Hepatocyte (in vitro differentiated cells): ENCODE measurements at regions not wholly inside any gene's neighbourhood (a gene's known extent, or its start where the extent isn't known, plus 50 kb on each side); places are given as distances from the start of the nearest gene placed in this dataset.

Experiments
- DNase-seq: peaks from one replicate; pipeline ENCODE4 v3.0.0-alpha.2; 2016; ENCODE audit warnings: low spot score
- H2AFZ ChIP-seq: fragments of 200-600 bp; sonication (generic); 2 replicates; pipeline ENCODE4 v1.6.0; 2016; ENCODE audit warnings: antibody characterized with exemption, mild to moderate bottlenecking
- H3K27ac ChIP-seq: fragments of 200-600 bp; sonication (generic); 2 replicates; pipeline ENCODE4 v1.5.1; 2016; ENCODE audit warnings: mild to moderate bottlenecking
- H3K27me3 ChIP-seq: fragments of 200-600 bp; sonication (generic); 2 replicates; pipeline ENCODE4 v1.6.1; 2016
- H3K36me3 ChIP-seq: fragments of 200-600 bp; sonication (generic); replicated peaks from 2 replicates; pipeline ENCODE4 v1.5.1; 2016; ENCODE audit warnings: low read depth; ENCODE audit not compliant: insufficient read depth
- H3K4me1 ChIP-seq: fragments of 200-600 bp; sonication (generic); 2 replicates; pipeline ENCODE4 v1.5.1; 2016; ENCODE audit warnings: mild to moderate bottlenecking, moderate library complexity; ENCODE audit not compliant: insufficient read depth
- H3K4me2 ChIP-seq: fragments of 200-600 bp; sonication (generic); 2 replicates; pipeline ENCODE4 v1.6.0; 2016
- H3K4me3 ChIP-seq: fragments of 200-600 bp; sonication (generic); 2 replicates; pipeline ENCODE4 v1.5.1; 2016; ENCODE audit warnings: mild to moderate bottlenecking
- H3K79me2 ChIP-seq: fragments of 200-600 bp; sonication (generic); 2 replicates; pipeline ENCODE4 v1.6.0; 2017; ENCODE audit warnings: mild to moderate bottlenecking
- H3K9me2 ChIP-seq: fragments of 200-600 bp; sonication (generic); replicated peaks from 2 replicates; pipeline ENCODE4 v1.6.0; 2017; ENCODE audit warnings: mild to moderate bottlenecking; ENCODE audit not compliant: insufficient read depth
- H3K9me3 ChIP-seq: fragments of 200-600 bp; sonication (generic); 2 replicates; pipeline ENCODE4 v1.5.1; 2016; ENCODE audit warnings: low read depth, mild to moderate bottlenecking
- H4K20me1 ChIP-seq: fragments of 200-600 bp; sonication (generic); 2 replicates; pipeline ENCODE4 v1.6.0; 2016; ENCODE audit warnings: mild to moderate bottlenecking; ENCODE audit not compliant: insufficient read depth, poor library complexity, severe bottlenecking
- EZH2 ChIP-seq: fragments of 200-600 bp; sonication (generic); IDR thresholded peaks from 2 replicates; pipeline ENCODE4 v1.6.1; 2016; ENCODE audit warnings: antibody characterized with exemption, mild to moderate bottlenecking, borderline replicate concordance
- EZH2phosphoT487 ChIP-seq: fragments of 200-600 bp; sonication (generic); IDR thresholded peaks from one replicate; pipeline ENCODE4 v1.6.1; 2018; ENCODE audit warnings: antibody characterized with exemption, mild to moderate bottlenecking, low read depth, moderate library complexity; ENCODE audit not compliant: unreplicated experiment, severe bottlenecking
- WGBS: methylation state at CpG from one replicate; pipeline ENCODE4 v1.1.6; 2016; ENCODE audit warnings: low lambda C conversion rate; ENCODE audit errors: missing lambda C conversion rate; 5-methylcytosine and 5-hydroxymethylcytosine counted together
- TF ChIP-seq, protein P1 (sequence below): fragments of 200-600 bp; sonication (generic); IDR thresholded peaks from 2 replicates; pipeline ENCODE4 v1.5.1; 2016; ENCODE audit warnings: antibody characterized with exemption, mild to moderate bottlenecking; ENCODE audit not compliant: poor library complexity

DNA sequence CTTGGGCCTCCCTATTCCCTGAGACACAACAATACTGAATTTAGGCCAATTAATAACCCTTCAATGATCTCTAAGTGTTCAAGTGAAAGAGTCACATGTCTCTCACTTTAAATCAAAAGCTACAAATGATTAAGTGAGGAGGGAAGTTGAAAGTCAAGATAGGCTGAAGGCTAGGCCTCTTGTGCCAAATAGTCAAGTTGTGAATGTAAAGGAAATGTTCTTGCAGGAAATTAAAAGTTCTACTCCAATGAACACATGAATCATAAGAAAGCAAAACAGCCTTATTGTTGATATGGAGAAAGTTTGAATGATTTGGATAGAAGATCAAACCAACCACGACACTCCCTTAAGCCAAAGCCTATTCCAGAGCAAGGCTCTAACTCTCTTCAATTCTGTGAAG lies 286.9 kb downstream of the MEIS1 start:
- no peaks in the 10 kb centered on the region for H3K27me3 ChIP-seq
- no peak overlapping the region for H3K4me3 ChIP-seq
- H4K20me1 ChIP-seq = no peaks in the 10 kb centered on the region
- 100% methylated on average over 1 of the region's 1 CpG for WGBS
- TF ChIP-seq EZH2phosphoT487 (no peak), EZH2 (no peak)
- TF ChIP-seq, protein P1, sequence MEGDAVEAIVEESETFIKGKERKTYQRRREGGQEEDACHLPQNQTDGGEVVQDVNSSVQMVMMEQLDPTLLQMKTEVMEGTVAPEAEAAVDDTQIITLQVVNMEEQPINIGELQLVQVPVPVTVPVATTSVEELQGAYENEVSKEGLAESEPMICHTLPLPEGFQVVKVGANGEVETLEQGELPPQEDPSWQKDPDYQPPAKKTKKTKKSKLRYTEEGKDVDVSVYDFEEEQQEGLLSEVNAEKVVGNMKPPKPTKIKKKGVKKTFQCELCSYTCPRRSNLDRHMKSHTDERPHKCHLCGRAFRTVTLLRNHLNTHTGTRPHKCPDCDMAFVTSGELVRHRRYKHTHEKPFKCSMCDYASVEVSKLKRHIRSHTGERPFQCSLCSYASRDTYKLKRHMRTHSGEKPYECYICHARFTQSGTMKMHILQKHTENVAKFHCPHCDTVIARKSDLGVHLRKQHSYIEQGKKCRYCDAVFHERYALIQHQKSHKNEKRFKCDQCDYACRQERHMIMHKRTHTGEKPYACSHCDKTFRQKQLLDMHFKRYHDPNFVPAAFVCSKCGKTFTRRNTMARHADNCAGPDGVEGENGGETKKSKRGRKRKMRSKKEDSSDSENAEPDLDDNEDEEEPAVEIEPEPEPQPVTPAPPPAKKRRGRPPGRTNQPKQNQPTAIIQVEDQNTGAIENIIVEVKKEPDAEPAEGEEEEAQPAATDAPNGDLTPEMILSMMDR = no peak
- H3K27ac ChIP-seq = no peak overlapping the region
- H3K9me3 ChIP-seq = no peaks in the 10 kb centered on the region
- H3K36me3 ChIP-seq = no peaks in the 10 kb centered on the region
- DNase-seq = no peak
- no peak overlapping the region for H2AFZ ChIP-seq
- no peaks in the 10 kb centered on the region for H3K9me2 ChIP-seq
- no peaks in the 10 kb centered on the region for H3K79me2 ChIP-seq
- no peak overlapping the region for H3K4me2 ChIP-seq
- H3K4me1 ChIP-seq = no peaks in the 10 kb centered on the region

DNA sequence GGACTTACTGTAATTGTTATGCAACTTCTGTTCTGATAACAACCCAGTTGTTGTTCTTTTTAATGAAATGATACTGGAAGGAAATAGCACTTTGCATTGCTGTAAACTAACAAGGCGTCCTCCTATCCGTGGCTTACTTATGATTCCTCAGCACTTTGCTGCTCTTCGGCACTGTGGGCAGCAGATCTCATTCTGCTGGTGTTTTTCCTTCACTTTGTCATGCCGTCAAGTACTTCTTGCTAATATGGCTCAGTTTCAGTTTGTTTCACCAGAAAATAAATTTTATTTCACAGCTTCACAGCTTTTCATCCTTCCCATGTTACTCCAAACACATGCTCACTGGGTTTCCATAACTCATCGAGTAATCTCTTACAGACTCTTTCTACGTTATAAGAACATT lies 289.3 kb downstream of the MEIS1 start:
- 87% methylated on average over 6 of the region's 6 CpGs for WGBS
- Histone ChIP-seq H3K4me1 (no peaks in the 10 kb centered on the region), H2AFZ (no peak overlapping the region), H3K4me2 (no peak overlapping the region), H3K79me2 (no peaks in the 10 kb centered on the region), H4K20me1 (no peaks in the 10 kb centered on the region), H3K4me3 (no peak overlapping the region), H3K27me3 (no peaks in the 10 kb centered on the region), H3K9me2 (no peaks in the 10 kb centered on the region), H3K36me3 (no peaks in the 10 kb centered on the region), H3K9me3 (no peaks in the 10 kb centered on the region), H3K27ac (no peak overlapping the region)
- no peak for DNase-seq
- TF ChIP-seq EZH2phosphoT487 = no peak
- TF ChIP-seq EZH2 = no peak
- TF ChIP-seq, protein P1 = no peak

DNA sequence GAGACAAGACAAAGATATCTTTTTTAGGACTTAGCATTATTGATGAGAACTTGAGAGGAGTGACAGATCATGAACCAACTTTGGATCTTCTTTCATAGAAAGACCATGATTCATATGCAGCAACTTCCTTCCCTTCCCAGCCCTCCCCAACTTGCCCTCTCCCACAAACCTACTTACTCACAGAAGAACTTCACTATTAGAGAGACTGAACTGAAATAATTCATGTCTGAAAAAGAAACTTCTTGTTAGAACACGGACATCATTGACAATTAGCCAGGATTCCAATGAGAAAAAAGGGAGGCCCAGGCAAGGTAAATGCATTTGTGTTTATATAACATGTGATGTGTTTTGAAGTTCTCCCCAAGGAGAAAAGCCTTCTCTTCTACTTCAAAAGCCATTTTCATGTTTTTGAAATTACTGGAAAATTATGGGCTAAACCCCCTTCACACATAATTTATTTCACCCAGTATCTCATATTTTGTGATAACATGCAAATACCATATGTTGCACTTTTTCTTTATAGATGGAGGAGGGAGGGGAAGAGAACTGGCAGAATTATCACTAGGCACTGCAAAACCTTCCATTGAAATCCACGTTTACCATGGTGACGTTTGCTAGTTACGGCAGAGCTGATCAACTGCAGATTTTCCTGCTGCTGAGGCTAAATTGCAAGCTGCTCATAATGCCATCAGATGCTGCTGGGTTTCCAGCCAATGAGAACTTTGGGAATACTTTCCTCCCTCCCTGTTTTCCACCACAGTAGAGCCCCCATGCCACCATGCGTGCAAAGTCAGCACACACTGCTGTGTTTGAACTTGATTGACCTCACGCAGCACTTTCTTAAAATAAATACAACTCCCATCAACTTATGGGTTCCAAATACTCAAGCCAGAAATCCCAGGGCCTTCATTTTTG lies 294.7 kb downstream of the MEIS1 start:
- Histone ChIP-seq H3K4me3 (no peak overlapping the region), H3K9me3 (no peaks in the 10 kb centered on the region), H3K4me1 (no peaks in the 10 kb centered on the region), H2AFZ (no peak overlapping the region), H3K36me3 (no peaks in the 10 kb centered on the region), H3K27me3 (no peaks in the 10 kb centered on the region), H3K4me2 (no peak overlapping the region), H3K27ac (no peak overlapping the region), H3K9me2 (no peaks in the 10 kb centered on the region), H4K20me1 (no peaks in the 10 kb centered on the region), H3K79me2 (no peaks in the 10 kb centered on the region)
- TF ChIP-seq EZH2 (no peak), EZH2phosphoT487 (no peak)
- TF ChIP-seq, protein P1 = no peak
- 66% methylated on average over 6 of the region's 6 CpGs for WGBS
- no peak for DNase-seq
